ENCODE measurements at regions not wholly inside any gene's neighbourhood (a gene's known extent, or its start where the extent isn't known, plus 50 kb on each side); places are given as distances from the start of the nearest gene placed in this dataset.

GRCh38 chr4:137707102-137707620 lies 174.9 kb upstream of the PCDH18 start:
- H3K4me3 Mint-ChIP-seq: no peak overlapping the region
- H3K4me1 Mint-ChIP-seq (ENCODE audit: low read depth): peaks cover 37% of the 10 kb centered on the region
- DNase-seq: no peak
- H3K36me3 Mint-ChIP-seq (ENCODE audit: low read depth): no peaks in the 10 kb centered on the region
- no peaks in the 10 kb centered on the region for H3K27me3 Mint-ChIP-seq (ENCODE audit: insufficient read depth)
- no peak overlapping the region for H3K27ac Mint-ChIP-seq
- no peaks in the 10 kb centered on the region for H3K9me3 Mint-ChIP-seq
- TF ChIP-seq CTCF (IDR thresholded peaks at IDR 0.05): no peak

- DNase-seq: peak; percentile 73
- peaks cover 6% of the 10 kb centered on the region for H3K9me3 Mint-ChIP-seq
- no peaks in the 10 kb centered on the region for H3K27me3 Mint-ChIP-seq (ENCODE audit: insufficient read depth)
- H3K4me1 Mint-ChIP-seq (ENCODE audit: low read depth): peaks cover 49% of the 10 kb centered on the region
- H3K36me3 Mint-ChIP-seq (ENCODE audit: low read depth): peaks cover 12% of the 10 kb centered on the region
- H3K27ac Mint-ChIP-seq: peak overlapping the region; percentile 79
- peak overlapping the region; percentile 60 for H3K4me3 Mint-ChIP-seq
- TF ChIP-seq CTCF (IDR thresholded peaks at IDR 0.05): no peak
These were observed 173.0 kb upstream of the PCDH18 start for GRCh38 chr4:137705171-137705783.

DNA sequence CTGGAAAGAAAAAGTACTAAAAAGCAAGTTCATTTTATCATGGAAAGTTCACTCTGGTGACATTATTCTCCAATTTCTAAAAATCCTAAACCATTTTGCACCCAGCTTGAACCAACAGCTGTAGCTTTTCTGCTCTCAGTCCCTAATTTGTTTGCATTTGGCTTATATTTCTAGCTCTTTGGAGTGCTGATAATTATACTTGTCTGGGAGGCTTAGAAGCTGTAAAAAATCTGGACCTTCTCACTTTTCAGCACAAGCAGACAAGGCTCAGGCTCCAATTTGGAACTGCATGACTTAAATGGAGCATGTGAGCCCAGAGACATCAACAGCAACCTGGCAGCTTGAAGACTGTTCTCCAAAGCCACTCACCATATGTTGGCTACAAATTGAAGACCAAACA lies 170.9 kb upstream of the PCDH18 start:
- no peak overlapping the region for H3K4me3 Mint-ChIP-seq
- H3K9me3 Mint-ChIP-seq: peaks cover 7% of the 10 kb centered on the region
- no peak overlapping the region for H3K27ac Mint-ChIP-seq
- DNase-seq: no peak
- H3K27me3 Mint-ChIP-seq (ENCODE audit: insufficient read depth): no peaks in the 10 kb centered on the region; the same call in 1 of the 2 replicates
- peaks cover 53% of the 10 kb centered on the region for H3K4me1 Mint-ChIP-seq (ENCODE audit: low read depth)
- TF ChIP-seq CTCF (IDR thresholded peaks at IDR 0.05): no peak
- H3K36me3 Mint-ChIP-seq (ENCODE audit: low read depth): peaks cover 23% of the 10 kb centered on the region

GRCh38 chr4:137702512-137702911 lies 170.2 kb upstream of the PCDH18 start:
- Mint-ChIP-seq H3K9me3 (peaks cover 7% of the 10 kb centered on the region), H3K27me3 (ENCODE audit: insufficient read depth) (no peaks in the 10 kb centered on the region; the same call in 1 of the 2 replicates), H3K36me3 (ENCODE audit: low read depth) (peaks cover 26% of the 10 kb centered on the region), H3K4me3 (no peak overlapping the region), H3K4me1 (ENCODE audit: low read depth) (peaks cover 46% of the 10 kb centered on the region), H3K27ac (no peak overlapping the region)
- no peak for DNase-seq
- no peak for TF ChIP-seq CTCF (IDR thresholded peaks at IDR 0.05)

DNA sequence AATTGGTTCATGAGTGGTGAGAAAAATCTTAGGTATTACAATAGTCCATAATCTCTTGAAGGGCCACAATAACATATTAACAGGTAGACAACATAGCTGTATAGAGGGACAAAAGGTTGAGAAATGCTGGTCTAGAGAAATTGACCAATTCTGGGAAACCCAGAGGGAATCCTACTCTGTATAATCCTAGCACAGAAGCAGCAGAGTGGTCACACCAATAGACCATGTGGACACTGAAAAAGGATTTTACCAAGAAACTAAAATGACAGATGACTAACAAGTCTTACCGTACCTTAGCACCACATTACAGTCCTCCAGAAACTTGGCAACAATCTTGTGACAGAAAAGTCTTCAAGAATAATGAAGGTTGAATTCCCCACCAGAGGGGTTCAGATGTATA lies 169.1 kb upstream of the PCDH18 start:
- TF ChIP-seq CTCF (IDR thresholded peaks at IDR 0.05): no peak
- Mint-ChIP-seq H3K27ac (no peak overlapping the region), H3K36me3 (ENCODE audit: low read depth) (peaks cover 26% of the 10 kb centered on the region), H3K27me3 (ENCODE audit: insufficient read depth) (no peaks in the 10 kb centered on the region; the same call in 1 of the 2 replicates), H3K4me3 (no peak overlapping the region), H3K9me3 (peaks cover 7% of the 10 kb centered on the region), H3K4me1 (ENCODE audit: low read depth) (peaks cover 40% of the 10 kb centered on the region)
- no peak for DNase-seq
